GM18873 (cell line): ENCODE measurements at regions not wholly inside any gene's neighbourhood (a gene's known extent, or its start where the extent isn't known, plus 50 kb on each side); places are given as distances from the start of the nearest gene placed in this dataset.

Experiments
- ATAC-seq: cut with Tn5 transposase; IDR thresholded peaks from one replicate; pipeline ENCODE4 v1.9.1; 2021; ENCODE audit warnings: mild to moderate bottlenecking, moderate library complexity, moderate number of reproducible peaks; ENCODE audit not compliant: unreplicated experiment, low FRiP score

- ATAC-seq, result no peak
These were observed 485.2 kb downstream of the FBXO15 start for GRCh38 chr18:73662421-73662820.

- ATAC-seq, result no peak
These were observed 486.4 kb downstream of the FBXO15 start for GRCh38 chr18:73660931-73661856.

DNA sequence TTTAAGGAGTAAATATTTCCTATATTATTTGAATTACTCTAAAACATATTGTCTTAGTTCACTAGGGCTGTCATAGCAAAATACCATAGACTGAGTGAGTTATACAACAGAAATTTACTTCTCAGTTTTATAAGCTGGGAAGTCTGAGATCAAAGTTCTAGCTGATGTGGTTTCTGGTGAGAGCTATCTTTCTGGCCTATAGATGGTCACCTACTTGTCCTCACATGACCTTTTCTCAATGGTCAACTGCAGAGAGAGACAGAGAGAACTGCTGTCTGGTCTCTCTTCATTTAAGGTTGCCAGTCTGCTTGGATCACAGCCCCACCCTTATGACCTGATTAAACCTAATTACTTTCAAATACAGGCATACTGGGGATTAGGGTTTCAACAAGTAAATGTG lies 490.9 kb downstream of the FBXO15 start:
- no peak for ATAC-seq

GRCh38 chr18:73653827-73654226 lies 493.8 kb downstream of the FBXO15 start:
- ATAC-seq, result no peak

DNA sequence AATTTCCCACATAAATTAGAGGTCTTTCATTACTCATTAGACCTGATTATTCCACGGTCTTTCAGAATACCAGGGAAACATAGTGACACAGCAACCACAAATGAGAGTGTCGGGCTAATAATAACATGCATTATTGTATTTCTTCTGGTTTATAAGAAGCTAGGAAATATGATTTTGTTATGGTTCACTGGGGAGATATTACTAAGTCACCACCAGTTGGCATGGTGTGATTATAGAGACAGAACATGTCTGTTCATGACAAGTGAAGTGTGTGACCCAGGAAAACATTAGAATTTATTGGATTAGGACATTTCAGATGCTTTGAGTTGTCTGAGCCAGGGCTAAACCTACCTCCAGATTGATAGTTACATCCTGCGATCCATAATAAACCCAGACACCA lies 494.4 kb downstream of the FBXO15 start:
- ATAC-seq, result no peak

DNA sequence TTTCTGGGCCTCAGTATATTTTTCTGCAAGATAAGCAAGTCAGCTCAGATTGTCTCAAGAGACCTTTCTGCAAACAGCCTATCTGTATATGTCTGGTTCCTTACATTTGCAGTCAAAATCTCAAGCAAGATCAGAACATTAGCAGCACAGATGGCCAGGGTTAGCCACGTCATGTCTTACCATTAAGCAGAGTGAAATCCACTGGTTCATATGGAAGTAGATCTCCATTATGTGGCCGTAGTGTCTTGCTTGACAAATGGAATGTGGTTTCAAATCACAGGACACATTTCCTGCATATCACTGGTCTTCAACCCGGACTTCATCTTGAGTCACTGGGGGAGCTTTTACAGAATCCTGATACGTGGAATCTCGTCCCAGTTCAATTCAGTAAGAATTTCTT lies 500.2 kb downstream of the FBXO15 start:
- no peak for ATAC-seq

DNA sequence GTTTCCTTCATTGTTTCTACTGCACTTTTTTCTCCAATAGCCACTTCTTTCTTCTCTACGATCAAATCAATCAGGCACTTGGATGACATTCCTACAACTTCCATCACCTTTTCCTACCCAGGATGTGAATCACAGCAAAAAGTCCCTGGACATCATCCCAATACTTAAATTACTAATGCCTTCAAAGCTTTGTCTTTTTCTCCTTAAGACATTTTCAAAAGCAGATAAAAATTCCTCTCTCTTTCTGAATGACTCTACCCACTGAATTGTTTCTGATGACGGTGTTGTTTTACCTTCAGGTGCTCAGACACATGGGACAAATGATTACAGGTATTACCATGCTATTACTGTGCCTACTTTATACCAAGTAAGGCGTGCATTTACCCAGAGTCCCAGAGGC lies 500.9 kb downstream of the FBXO15 start:
- ATAC-seq, result no peak

GRCh38 chr18:73646196-73646595 lies 501.4 kb downstream of the FBXO15 start:
- ATAC-seq, result no peak

DNA sequence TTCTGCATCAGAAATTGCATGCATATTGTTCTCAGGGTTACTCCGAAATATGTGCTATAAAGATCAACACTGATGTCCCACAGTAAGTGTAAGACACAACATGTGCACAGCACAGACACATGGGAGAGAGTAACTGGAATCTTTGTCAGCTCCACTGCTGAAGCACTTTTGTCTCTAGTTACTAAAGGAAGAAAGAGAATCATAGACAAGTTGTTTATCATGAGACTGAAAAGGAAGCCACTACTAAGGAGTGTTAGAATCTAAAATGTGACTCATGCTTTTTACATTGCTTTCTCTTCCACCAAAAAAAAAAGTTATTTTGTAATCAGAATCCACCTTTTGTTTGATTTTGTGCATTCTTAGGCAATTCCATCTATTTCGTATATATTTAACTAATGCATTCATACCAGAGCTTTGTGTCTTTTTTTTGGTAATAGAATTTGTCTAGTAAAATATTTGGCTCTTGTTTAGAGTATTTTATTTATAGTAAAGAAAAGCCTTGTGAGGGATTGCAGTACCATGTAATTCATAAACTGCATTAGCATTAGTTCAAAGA lies 502.4 kb downstream of the FBXO15 start:
- ATAC-seq, result no peak

- no peak for ATAC-seq
These were observed 507.8 kb downstream of the FBXO15 start for GRCh38 chr18:73639788-73640187.

- ATAC-seq, result no peak
These were observed 508.9 kb downstream of the FBXO15 start for GRCh38 chr18:73638709-73639108.

- no peak for ATAC-seq
These were observed 511.3 kb downstream of the FBXO15 start for GRCh38 chr18:73636355-73636754.

GRCh38 chr18:73626859-73627258 lies 520.8 kb downstream of the FBXO15 start:
- ATAC-seq, result no peak

GRCh38 chr18:73626221-73626620 lies 521.4 kb downstream of the FBXO15 start:
- ATAC-seq, result no peak

DNA sequence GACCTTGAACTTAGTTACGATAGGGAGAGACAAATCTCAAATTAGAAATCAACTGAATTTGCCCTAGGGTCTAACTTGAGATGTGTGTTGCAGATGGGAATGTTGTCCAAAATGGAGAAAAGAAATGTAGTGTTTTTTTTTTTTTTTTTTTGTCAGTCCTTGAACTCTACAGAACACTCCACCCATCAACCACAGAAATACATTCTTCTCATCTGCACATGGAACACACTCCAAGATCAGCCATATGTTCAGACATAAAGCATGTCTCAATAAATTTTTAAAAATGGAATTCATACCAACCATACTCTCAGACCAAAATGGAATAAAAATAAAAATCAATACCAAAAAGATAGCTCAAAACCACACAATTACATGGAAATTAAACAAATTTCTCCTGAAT lies 526.5 kb downstream of the FBXO15 start:
- no peak for ATAC-seq

GRCh38 chr18:73617981-73618380 lies 529.7 kb downstream of the FBXO15 start:
- ATAC-seq, result no peak

- no peak for ATAC-seq
These were observed 532.1 kb downstream of the FBXO15 start for GRCh38 chr18:73615506-73615905.

GRCh38 chr18:73614812-73615211 lies 532.8 kb downstream of the FBXO15 start:
- ATAC-seq, result no peak

DNA sequence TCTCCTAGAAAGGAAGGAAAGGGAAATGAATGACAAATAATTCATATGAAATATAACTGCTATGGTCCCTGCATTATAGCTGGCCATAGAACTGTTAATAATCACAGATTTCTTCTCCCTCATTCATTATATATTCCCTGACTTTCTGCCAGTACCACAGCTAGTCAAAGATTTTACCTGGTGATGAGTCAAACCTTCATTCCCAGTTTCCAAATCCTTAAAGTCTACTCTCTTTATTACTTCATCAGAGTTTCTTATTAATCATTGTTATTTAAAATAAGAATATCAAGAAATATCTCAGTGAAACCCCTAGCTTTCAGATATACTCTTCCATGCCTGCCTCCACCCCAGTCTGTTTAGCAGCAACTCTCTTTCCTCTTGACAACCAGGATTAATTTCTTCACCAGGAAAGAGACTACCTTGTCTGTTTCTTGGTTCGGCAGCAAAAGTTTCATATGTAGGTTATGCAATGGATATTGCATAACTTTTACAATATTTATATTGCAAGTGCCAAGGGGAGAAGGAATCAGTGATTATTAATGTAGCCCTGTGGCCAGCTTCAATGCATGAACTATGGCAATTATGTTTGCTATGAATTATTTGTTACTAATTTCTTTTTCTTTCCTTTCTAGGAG lies 533.8 kb downstream of the FBXO15 start:
- no peak for ATAC-seq

GRCh38 chr18:73597832-73598615 lies 549.6 kb downstream of the FBXO15 start:
- no peak for ATAC-seq

DNA sequence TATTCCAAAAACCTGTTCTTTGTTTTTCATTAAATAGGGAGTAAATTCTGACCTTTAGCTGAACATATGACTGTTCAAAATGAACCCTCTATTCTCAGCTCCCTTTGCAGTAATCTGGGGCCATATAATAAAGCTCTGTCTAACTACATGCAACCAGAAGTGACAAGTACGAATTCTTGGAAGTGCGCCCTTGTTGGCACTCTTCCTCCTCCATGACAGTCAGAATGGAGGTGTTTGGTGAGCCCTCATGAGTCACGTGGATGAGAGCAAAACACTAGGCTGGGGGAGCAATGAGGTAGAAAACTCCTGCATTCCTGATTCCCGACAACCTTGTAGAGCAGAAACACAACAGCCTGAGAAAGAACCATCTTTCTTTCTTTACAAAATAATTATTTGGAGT lies 552.9 kb downstream of the FBXO15 start:
- no peak for ATAC-seq
